ENCODE measurements at regions not wholly inside any gene's neighbourhood (a gene's known extent, or its start where the extent isn't known, plus 50 kb on each side); places are given as distances from the start of the nearest gene placed in this dataset.
"Not testable (repeated sequence)": the region's sequence is repeated elsewhere in the genome, so short reads cannot be mapped to it uniquely, and the experiment has no call there.

DNA sequence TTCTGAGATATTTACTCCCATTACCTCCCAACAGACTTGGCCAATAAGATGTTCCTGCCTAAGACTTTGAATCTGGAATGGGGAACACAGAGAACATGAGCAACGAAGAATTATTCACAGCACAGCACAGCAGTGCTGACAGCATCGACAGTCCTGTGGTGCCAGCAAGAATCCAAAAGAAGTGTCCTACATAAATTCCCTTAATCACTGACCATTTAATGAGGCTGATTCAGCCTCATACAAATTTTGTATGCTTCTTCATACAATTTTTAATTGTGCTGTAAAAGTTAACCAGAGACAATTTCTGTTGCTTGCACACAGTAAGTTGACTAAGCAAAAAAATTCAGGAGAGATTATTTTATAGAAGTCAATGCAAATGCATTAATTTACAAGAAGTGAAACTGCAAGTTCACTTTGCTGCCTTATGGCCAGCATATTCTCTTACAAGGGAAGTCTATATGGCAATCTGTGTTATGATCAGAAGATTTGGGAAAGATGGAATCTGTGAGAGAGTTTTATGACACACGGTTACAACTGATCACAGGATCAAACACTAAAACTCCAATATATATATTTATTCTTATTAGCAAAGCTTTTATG lies 855.9 kb downstream of the LTN1 start:
- Histone ChIP-seq H3K4me2 (ENCODE audit: low read length) (no peak overlapping the region), H3K9ac (ENCODE audit: low read depth, low read length) (no peak overlapping the region), H3K4me1 (ENCODE audit: control insufficient read depth, insufficient read depth, low read length) (no peaks in the 10 kb centered on the region), H3K9me3 (replicated peaks; ENCODE audit: low read length) (no peaks in the 10 kb centered on the region), H3K4me3 (ENCODE audit: low read length) (no peak overlapping the region), H3K27me3 (ENCODE audit: control insufficient read depth, insufficient read depth, low read length) (no peaks in the 10 kb centered on the region), H3K36me3 (ENCODE audit: insufficient read depth, low read length) (no peaks in the 10 kb centered on the region)

- Histone ChIP-seq H3K27me3 (ENCODE audit: control insufficient read depth, insufficient read depth, low read length) (no peaks in the 10 kb centered on the region), H3K4me3 (ENCODE audit: low read length) (no peak overlapping the region), H3K4me2 (ENCODE audit: low read length) (no peak overlapping the region), H3K36me3 (ENCODE audit: insufficient read depth, low read length) (no peaks in the 10 kb centered on the region), H3K9me3 (replicated peaks; ENCODE audit: low read length) (peaks cover 3% of the 10 kb centered on the region), H3K4me1 (ENCODE audit: control insufficient read depth, insufficient read depth, low read length) (no peaks in the 10 kb centered on the region), H3K9ac (ENCODE audit: low read depth, low read length) (no peak overlapping the region)
Measured at GRCh38 chr21:28135646-28136045, 857.0 kb downstream of the LTN1 start.

DNA sequence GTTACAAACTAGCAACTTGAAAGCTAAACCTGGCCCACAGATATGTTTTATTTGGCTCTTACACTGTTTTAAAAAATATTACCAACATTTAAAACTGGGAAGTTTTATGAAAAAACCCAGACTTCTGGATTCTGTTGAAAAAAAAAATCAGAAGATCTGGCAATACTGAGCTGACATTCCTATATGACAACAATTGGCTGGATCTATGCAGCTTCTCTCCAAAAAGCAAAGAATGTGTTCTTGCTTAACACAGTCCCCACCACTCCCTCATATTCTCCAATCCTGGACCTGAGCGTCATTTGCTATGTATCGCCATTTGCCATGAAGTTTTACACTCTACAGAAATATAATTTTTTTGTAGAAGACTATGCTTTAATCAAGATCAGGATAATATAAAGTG lies 859.6 kb downstream of the LTN1 start:
- Histone ChIP-seq H3K27me3 (ENCODE audit: control insufficient read depth, insufficient read depth, low read length) (no peaks in the 10 kb centered on the region), H3K9ac (ENCODE audit: low read depth, low read length) (no peak overlapping the region), H3K9me3 (replicated peaks; ENCODE audit: low read length) (peaks cover 3% of the 10 kb centered on the region), H3K4me3 (ENCODE audit: low read length) (no peak overlapping the region), H3K36me3 (ENCODE audit: insufficient read depth, low read length) (no peaks in the 10 kb centered on the region), H3K4me1 (ENCODE audit: control insufficient read depth, insufficient read depth, low read length) (no peaks in the 10 kb centered on the region), H3K4me2 (ENCODE audit: low read length) (no peak overlapping the region)

DNA sequence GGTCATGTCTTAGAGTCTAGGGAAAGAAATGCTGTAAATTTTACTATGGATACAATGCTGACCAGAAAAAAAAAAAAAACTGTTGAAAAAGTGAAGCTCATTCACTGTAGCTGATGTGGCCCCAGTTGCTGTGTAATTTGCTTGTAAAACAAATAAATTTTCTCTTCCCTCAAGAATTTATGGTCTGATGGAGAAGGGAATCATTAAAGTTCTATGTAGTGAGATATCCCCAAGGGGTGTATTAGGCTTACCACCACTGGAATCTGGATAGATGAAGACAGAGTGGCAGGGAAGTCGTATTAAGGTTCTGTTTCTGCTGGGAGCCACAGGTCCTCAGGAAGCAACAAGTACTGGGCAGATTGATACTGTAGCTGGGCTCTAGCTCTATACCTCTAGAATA lies 860.0 kb downstream of the LTN1 start:
- H3K4me2 ChIP-seq (ENCODE audit: low read length), result no peak overlapping the region
- H3K4me3 ChIP-seq (ENCODE audit: low read length), result no peak overlapping the region
- H3K9me3 ChIP-seq (replicated peaks; ENCODE audit: low read length), result peaks cover 3% of the 10 kb centered on the region
- no peaks in the 10 kb centered on the region for H3K4me1 ChIP-seq (ENCODE audit: control insufficient read depth, insufficient read depth, low read length)
- no peak overlapping the region for H3K9ac ChIP-seq (ENCODE audit: low read depth, low read length)
- H3K36me3 ChIP-seq (ENCODE audit: insufficient read depth, low read length), result no peaks in the 10 kb centered on the region
- no peaks in the 10 kb centered on the region for H3K27me3 ChIP-seq (ENCODE audit: control insufficient read depth, insufficient read depth, low read length)

DNA sequence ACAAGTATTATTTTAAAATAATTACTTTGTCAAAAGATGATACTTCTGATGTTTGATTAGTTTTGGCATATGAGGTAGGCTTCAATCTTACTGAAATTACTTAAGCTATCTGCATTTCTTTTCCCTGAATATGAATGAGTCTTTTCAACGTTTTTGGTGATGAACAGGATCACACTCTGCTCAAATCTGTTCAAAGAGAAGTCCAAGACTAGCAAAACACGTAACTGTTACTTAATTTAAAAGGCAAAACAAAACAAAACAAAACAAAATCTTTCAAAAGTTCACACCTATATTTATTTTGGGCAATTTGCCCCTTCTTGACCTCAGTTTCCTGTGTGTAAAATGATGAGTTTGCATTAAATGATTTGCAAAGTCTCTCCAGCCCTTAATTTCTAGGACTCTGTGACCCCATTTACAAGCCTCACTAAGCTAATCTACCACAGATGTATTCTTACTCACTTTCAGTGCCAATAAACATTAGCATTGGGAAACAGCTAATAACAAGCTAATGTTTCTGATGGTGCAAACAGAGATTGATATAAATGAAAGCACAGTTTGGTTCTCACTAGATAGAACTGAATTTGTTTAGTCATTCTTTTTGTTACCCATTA lies 865.4 kb downstream of the LTN1 start:
- Histone ChIP-seq H3K4me3 (ENCODE audit: low read length) (no peak overlapping the region), H3K4me2 (ENCODE audit: low read length) (no peak overlapping the region), H3K9ac (ENCODE audit: low read depth, low read length) (no peak overlapping the region), H3K36me3 (ENCODE audit: insufficient read depth, low read length) (no peaks in the 10 kb centered on the region), H3K4me1 (ENCODE audit: control insufficient read depth, insufficient read depth, low read length) (no peaks in the 10 kb centered on the region), H3K27me3 (ENCODE audit: control insufficient read depth, insufficient read depth, low read length) (no peaks in the 10 kb centered on the region), H3K9me3 (replicated peaks; ENCODE audit: low read length) (peaks cover 3% of the 10 kb centered on the region)

- H3K27me3 ChIP-seq (ENCODE audit: control insufficient read depth, insufficient read depth, low read length), result no peaks in the 10 kb centered on the region
Measured at GRCh38 chr21:28126521-28127174, 866.0 kb downstream of the LTN1 start.

DNA sequence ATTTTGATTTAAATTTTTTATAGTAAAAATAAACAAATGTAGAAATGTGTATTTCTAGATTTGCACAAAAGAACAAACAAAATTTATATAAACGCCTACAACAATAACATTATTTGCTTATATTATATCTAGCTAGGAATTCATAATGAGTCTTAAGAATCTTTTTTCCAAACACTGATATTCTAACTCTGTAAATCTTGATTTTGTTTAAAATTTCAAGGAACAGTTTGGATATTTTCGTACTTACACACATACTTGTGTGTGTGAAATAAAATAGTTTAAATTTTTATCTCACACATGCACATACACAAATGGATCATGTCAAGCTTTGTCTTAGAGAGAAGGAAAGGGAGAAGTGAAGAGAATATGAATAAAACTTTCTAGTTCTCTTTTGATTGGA lies 868.1 kb downstream of the LTN1 start:
- no peaks in the 10 kb centered on the region for H3K36me3 ChIP-seq (ENCODE audit: insufficient read depth, low read length)
- H3K4me2 ChIP-seq (ENCODE audit: low read length), result no peak overlapping the region
- no peaks in the 10 kb centered on the region for H3K27me3 ChIP-seq (ENCODE audit: control insufficient read depth, insufficient read depth, low read length)
- no peaks in the 10 kb centered on the region for H3K9me3 ChIP-seq (replicated peaks; ENCODE audit: low read length)
- no peaks in the 10 kb centered on the region for H3K4me1 ChIP-seq (ENCODE audit: control insufficient read depth, insufficient read depth, low read length)
- no peak overlapping the region for H3K4me3 ChIP-seq (ENCODE audit: low read length)
- H3K9ac ChIP-seq (ENCODE audit: low read depth, low read length), result no peak overlapping the region

More at GRCh38 chr21:28126521-28127174, 866.0 kb downstream of the LTN1 start:
- no peak overlapping the region for H3K9ac ChIP-seq (ENCODE audit: low read depth, low read length)
- H3K4me3 ChIP-seq (ENCODE audit: low read length), result no peak overlapping the region
- peaks cover 3% of the 10 kb centered on the region for H3K9me3 ChIP-seq (replicated peaks; ENCODE audit: low read length)
- no peaks in the 10 kb centered on the region for H3K36me3 ChIP-seq (ENCODE audit: insufficient read depth, low read length)
- H3K4me2 ChIP-seq (ENCODE audit: low read length), result no peak overlapping the region
- H3K4me1 ChIP-seq (ENCODE audit: control insufficient read depth, insufficient read depth, low read length), result no peaks in the 10 kb centered on the region

DNA sequence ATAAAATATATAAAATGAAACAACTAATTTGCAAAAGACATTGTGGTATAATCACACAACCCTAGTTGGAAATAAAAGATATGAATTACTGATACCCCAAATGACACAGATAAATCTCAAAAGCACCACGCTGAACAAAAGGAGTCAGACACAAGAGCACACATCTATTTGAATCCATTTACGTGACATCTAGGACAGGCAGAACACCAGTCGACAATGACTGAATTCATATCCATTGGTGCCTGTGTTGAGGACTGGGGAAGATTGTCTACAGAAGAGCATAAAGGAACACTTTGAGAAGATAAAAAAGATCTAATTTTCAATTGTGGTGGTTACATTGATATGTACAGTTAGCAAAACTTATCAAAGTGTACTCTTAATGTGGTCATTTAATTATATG lies 874.1 kb downstream of the LTN1 start:
- H3K4me1 ChIP-seq (ENCODE audit: control insufficient read depth, insufficient read depth, low read length), result no peaks in the 10 kb centered on the region
- no peaks in the 10 kb centered on the region for H3K36me3 ChIP-seq (ENCODE audit: insufficient read depth, low read length)
- no peak overlapping the region for H3K4me3 ChIP-seq (ENCODE audit: low read length)
- no peaks in the 10 kb centered on the region for H3K27me3 ChIP-seq (ENCODE audit: control insufficient read depth, insufficient read depth, low read length)
- no peak overlapping the region for H3K4me2 ChIP-seq (ENCODE audit: low read length)
- no peaks in the 10 kb centered on the region for H3K9me3 ChIP-seq (replicated peaks; ENCODE audit: low read length)
- H3K9ac ChIP-seq (ENCODE audit: low read depth, low read length), result no peak overlapping the region

- H3K27me3 ChIP-seq (ENCODE audit: control insufficient read depth, insufficient read depth, low read length); H3K4me2 ChIP-seq (ENCODE audit: low read length); H3K9me3 ChIP-seq (replicated peaks; ENCODE audit: low read length); H3K4me1 ChIP-seq (ENCODE audit: control insufficient read depth, insufficient read depth, low read length); H3K4me3 ChIP-seq (ENCODE audit: low read length); H3K36me3 ChIP-seq (ENCODE audit: insufficient read depth, low read length); H3K9ac ChIP-seq (ENCODE audit: low read depth, low read length): not testable (repeated sequence)
Measured at GRCh38 chr21:28114986-28115385, 877.7 kb downstream of the LTN1 start.

DNA sequence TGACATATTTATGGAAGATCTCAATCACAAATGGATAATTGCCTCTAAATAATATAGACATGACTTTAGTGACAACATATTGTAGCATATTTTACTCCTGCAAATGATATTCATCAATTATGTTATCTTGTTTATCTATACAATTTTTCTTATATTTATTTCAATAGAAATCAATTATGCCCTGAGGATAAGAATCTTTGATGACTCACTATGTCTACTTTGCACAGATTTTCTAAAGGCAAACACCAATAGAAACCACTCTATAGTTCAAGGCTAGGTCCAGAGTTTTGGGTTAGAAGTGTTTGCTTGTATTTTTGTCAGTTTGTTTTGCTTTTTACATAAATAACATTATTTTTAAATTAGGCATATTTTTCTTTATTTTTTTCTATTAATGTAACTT lies 879.0 kb downstream of the LTN1 start:
- Histone ChIP-seq H3K27me3 (ENCODE audit: control insufficient read depth, insufficient read depth, low read length) (no peaks in the 10 kb centered on the region), H3K9me3 (replicated peaks; ENCODE audit: low read length) (no peaks in the 10 kb centered on the region), H3K4me3 (ENCODE audit: low read length) (no peak overlapping the region), H3K9ac (ENCODE audit: low read depth, low read length) (no peak overlapping the region), H3K36me3 (ENCODE audit: insufficient read depth, low read length) (no peaks in the 10 kb centered on the region), H3K4me1 (ENCODE audit: control insufficient read depth, insufficient read depth, low read length) (peaks cover 9% of the 10 kb centered on the region), H3K4me2 (ENCODE audit: low read length) (no peak overlapping the region)

- peaks cover 9% of the 10 kb centered on the region for H3K4me1 ChIP-seq (ENCODE audit: control insufficient read depth, insufficient read depth, low read length)
- H3K4me3 ChIP-seq (ENCODE audit: low read length), result no peak overlapping the region
- no peaks in the 10 kb centered on the region for H3K27me3 ChIP-seq (ENCODE audit: control insufficient read depth, insufficient read depth, low read length)
- H3K36me3 ChIP-seq (ENCODE audit: insufficient read depth, low read length), result no peaks in the 10 kb centered on the region
- H3K4me2 ChIP-seq (ENCODE audit: low read length), result no peak overlapping the region
- no peak overlapping the region for H3K9ac ChIP-seq (ENCODE audit: low read depth, low read length)
- no peaks in the 10 kb centered on the region for H3K9me3 ChIP-seq (replicated peaks; ENCODE audit: low read length)
Measured at GRCh38 chr21:28112511-28112910, 880.2 kb downstream of the LTN1 start.

DNA sequence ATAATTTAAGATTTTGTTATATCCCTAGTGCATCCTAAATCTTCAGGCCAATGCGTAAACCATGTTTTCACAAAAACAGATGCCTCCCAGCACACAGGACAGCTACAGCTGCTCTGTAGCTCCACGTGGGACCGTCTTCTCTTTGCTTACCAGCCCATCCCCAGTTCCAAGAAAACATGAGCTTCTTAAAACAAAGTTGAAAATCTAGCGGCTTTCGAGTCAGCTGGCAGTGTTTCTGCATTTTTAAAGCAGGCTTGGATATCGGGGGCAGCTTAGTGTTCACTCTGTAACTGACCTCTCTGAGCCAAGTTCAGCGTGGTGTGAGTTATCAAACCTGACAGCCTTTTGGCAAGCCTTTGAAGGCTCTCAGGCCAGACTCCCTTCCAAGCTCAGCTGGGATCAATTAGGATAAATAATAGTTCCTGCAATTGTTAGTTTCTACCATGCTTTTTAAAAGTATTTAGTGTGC lies 881.5 kb downstream of the LTN1 start:
- Histone ChIP-seq H3K36me3 (ENCODE audit: insufficient read depth, low read length) (no peaks in the 10 kb centered on the region), H3K9me3 (replicated peaks; ENCODE audit: low read length) (no peaks in the 10 kb centered on the region), H3K4me2 (ENCODE audit: low read length) (peak overlapping the region; percentile 74), H3K4me3 (ENCODE audit: low read length) (peak overlapping the region; percentile 36), H3K4me1 (ENCODE audit: control insufficient read depth, insufficient read depth, low read length) (peaks cover 9% of the 10 kb centered on the region), H3K27me3 (ENCODE audit: control insufficient read depth, insufficient read depth, low read length) (no peaks in the 10 kb centered on the region), H3K9ac (ENCODE audit: low read depth, low read length) (no peak overlapping the region)

All from skeletal muscle satellite cell (primary cell).